ENCODE measurements at regions not wholly inside any gene's neighbourhood (a gene's known extent, or its start where the extent isn't known, plus 50 kb on each side); places are given as distances from the start of the nearest gene placed in this dataset.

DNA sequence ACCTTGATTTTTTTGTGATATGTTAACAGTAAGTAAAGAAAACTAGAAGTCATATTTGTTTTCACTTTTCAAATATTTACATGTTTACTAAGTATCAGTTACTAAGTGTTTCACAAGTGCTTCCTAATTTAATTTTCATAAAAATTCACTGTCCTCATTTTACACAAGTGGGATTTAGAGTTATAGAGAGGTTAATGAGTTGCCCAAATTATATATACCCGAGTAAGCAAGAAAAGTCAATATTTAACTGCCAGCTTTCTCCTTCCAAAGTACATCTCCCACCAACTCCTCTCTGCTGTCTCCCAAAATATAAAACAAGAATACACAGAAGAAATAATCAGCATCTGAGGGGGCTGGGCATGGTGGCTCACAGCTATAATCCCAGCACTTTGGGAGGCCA is 896.7 kb upstream of the ANO3 start:
- DNase-seq (ENCODE audit: low spot score) (no peak), ATAC-seq (ENCODE audit: insufficient number of reproducible peaks, low FRiP score, low read depth) (no peak)
- no peak overlapping the region for H3K27ac ChIP-seq
- no peak overlapping the region for H3K4me3 ChIP-seq
- H3K27me3 ChIP-seq (replicated peaks; ENCODE audit: insufficient read depth) = no peaks in the 10 kb centered on the region
- no peaks in the 10 kb centered on the region for H3K4me1 ChIP-seq (ENCODE audit: control insufficient read depth in 1 of 2, low read depth in 2 of 2)
- TF ChIP-seq, protein P1, sequence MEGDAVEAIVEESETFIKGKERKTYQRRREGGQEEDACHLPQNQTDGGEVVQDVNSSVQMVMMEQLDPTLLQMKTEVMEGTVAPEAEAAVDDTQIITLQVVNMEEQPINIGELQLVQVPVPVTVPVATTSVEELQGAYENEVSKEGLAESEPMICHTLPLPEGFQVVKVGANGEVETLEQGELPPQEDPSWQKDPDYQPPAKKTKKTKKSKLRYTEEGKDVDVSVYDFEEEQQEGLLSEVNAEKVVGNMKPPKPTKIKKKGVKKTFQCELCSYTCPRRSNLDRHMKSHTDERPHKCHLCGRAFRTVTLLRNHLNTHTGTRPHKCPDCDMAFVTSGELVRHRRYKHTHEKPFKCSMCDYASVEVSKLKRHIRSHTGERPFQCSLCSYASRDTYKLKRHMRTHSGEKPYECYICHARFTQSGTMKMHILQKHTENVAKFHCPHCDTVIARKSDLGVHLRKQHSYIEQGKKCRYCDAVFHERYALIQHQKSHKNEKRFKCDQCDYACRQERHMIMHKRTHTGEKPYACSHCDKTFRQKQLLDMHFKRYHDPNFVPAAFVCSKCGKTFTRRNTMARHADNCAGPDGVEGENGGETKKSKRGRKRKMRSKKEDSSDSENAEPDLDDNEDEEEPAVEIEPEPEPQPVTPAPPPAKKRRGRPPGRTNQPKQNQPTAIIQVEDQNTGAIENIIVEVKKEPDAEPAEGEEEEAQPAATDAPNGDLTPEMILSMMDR (IDR thresholded peaks at IDR 0.05) = no peak
- no peaks in the 10 kb centered on the region for H3K9me3 ChIP-seq
- no peaks in the 10 kb centered on the region for H3K36me3 ChIP-seq

DNA sequence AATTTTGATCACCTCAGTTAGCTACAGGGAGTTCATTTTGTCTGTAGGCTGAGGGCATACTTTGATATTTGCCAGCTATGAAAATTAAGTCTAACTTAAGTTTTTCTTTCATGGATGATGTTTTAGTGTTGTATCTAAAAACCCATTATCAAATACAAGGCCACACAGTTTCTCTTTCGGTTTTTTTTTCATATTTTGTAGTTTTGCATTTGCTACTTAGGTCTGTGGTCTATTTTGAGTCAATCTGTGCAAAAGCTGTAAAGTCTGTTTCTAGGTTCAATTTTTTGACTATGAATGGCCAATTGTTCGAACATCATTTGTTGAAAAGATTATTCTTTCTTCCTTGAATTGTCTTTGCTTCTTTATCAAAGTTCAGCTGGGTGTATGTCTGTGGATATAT is 895.6 kb upstream of the ANO3 start:
- no peaks in the 10 kb centered on the region for H3K27me3 ChIP-seq (replicated peaks; ENCODE audit: insufficient read depth)
- TF ChIP-seq, protein P1 (IDR thresholded peaks at IDR 0.05) = no peak
- H3K4me1 ChIP-seq (ENCODE audit: control insufficient read depth in 1 of 2, low read depth in 2 of 2) = no peaks in the 10 kb centered on the region
- H3K27ac ChIP-seq = no peak overlapping the region
- H3K9me3 ChIP-seq = no peaks in the 10 kb centered on the region
- no peaks in the 10 kb centered on the region for H3K36me3 ChIP-seq
- ATAC-seq (ENCODE audit: insufficient number of reproducible peaks, low FRiP score, low read depth) (no peak), DNase-seq (ENCODE audit: low spot score) (no peak)
- H3K4me3 ChIP-seq = no peak overlapping the region

DNA sequence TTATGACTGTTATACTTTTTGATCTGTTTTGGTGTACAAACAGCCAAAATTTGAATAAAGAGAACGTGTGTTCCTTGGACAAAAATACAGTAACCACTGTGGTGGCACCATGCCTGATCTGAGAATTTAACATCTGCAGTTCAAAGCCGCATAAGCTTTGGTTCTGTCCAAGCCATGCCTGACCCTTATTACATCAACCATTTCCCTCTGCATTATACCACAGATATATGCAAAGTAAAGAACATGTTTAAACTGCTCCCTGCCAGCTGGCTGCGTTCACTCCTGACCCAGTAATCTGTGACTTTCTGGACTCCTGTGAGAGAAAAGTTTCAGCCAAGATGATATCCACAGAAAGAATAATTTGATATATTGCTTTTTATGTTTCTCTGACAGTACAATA is 890.5 kb upstream of the ANO3 start:
- no peaks in the 10 kb centered on the region for H3K4me1 ChIP-seq (ENCODE audit: control insufficient read depth in 1 of 2, low read depth in 2 of 2)
- TF ChIP-seq, protein P1 (IDR thresholded peaks at IDR 0.05) = no peak
- ATAC-seq (ENCODE audit: insufficient number of reproducible peaks, low FRiP score, low read depth) (no peak), DNase-seq (ENCODE audit: low spot score) (no peak)
- H3K36me3 ChIP-seq = no peaks in the 10 kb centered on the region
- no peaks in the 10 kb centered on the region for H3K27me3 ChIP-seq (replicated peaks; ENCODE audit: insufficient read depth)
- H3K27ac ChIP-seq = no peak overlapping the region
- H3K4me3 ChIP-seq = no peak overlapping the region
- no peaks in the 10 kb centered on the region for H3K9me3 ChIP-seq

DNA sequence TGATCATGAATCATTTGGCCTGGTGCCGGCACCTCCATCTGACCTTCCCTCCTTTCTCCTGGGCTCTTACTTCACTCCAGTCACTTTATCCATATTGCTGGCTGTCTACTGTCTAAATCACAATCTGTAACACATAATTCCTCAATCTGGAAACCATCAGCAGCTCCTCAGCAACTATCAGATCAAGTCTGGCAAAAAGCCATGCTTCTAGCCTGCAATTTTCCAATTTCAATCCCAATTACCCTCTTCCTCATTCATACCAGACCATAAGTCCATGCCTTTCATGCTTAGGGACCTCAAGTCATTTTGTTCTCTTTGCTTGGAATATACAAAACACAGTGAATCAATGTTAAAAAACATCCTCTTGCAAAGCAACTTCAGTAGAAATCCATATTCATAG is 882.8 kb upstream of the ANO3 start:
- TF ChIP-seq, protein P1 (IDR thresholded peaks at IDR 0.05) = no peak
- H3K4me1 ChIP-seq (ENCODE audit: control insufficient read depth in 1 of 2, low read depth in 2 of 2) = no peaks in the 10 kb centered on the region
- no peaks in the 10 kb centered on the region for H3K36me3 ChIP-seq
- H3K9me3 ChIP-seq = no peaks in the 10 kb centered on the region
- ATAC-seq (ENCODE audit: insufficient number of reproducible peaks, low FRiP score, low read depth) (no peak), DNase-seq (ENCODE audit: low spot score) (no peak)
- no peak overlapping the region for H3K4me3 ChIP-seq
- H3K27me3 ChIP-seq (replicated peaks; ENCODE audit: insufficient read depth) = no peaks in the 10 kb centered on the region
- H3K27ac ChIP-seq = no peak overlapping the region

DNA sequence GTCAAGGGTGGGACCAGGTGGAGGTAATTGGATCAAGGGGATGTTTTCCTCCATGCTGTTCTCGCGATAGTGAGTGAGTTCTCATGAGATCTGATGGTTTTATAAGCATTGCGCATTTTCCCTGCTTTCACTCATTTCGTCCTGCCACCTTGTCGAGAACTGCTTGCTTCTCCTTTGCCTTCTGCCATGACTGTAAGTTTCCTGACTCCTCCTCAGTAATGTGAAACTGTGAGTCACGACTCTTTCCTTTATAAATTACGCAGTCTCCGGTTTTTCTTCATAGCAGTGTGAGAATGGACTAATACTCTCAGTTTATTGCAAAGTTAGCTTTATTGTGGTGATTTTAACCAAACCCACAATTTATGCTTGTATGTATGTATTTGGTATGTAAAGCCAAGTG is 878.5 kb upstream of the ANO3 start:
- H3K9me3 ChIP-seq = no peaks in the 10 kb centered on the region
- no peak for DNase-seq (ENCODE audit: low spot score)
- TF ChIP-seq, protein P1 (IDR thresholded peaks at IDR 0.05) = no peak
- H3K4me3 ChIP-seq = no peak overlapping the region
- no peaks in the 10 kb centered on the region for H3K36me3 ChIP-seq
- no peak overlapping the region for H3K27ac ChIP-seq
- no peak for ATAC-seq (ENCODE audit: insufficient number of reproducible peaks, low FRiP score, low read depth)
- no peaks in the 10 kb centered on the region for H3K27me3 ChIP-seq (replicated peaks; ENCODE audit: insufficient read depth)
- no peaks in the 10 kb centered on the region for H3K4me1 ChIP-seq (ENCODE audit: control insufficient read depth in 1 of 2, low read depth in 2 of 2)

All from thoracic aorta (tissue), 2 donors.